Fibroblast of lung (primary cell): ENCODE measurements at regions not wholly inside any gene's neighbourhood (a gene's known extent, or its start where the extent isn't known, plus 50 kb on each side); places are given as distances from the start of the nearest gene placed in this dataset.

Experiments used
- CTCF ChIP-seq, 2 donors: IDR thresholded peaks in 1 of 2; conservative IDR thresholded peaks in 1 of 2; 1 replicate in 1 of 2; 2 replicates in 1 of 2; pipeline ENCODE4 v1.5.1; 2011 to 2012; ENCODE audit warnings: low read length in 2 of 2, control low read depth in 1 of 2, inconsistent platforms in 1 of 2, low read depth in 1 of 2, mild to moderate bottlenecking in 1 of 2
- EZH2 ChIP-seq: IDR thresholded peaks from 2 replicates; pipeline ENCODE4 v1.5.1; 2012; ENCODE audit warnings: low read length, control low read depth, mild to moderate bottlenecking; ENCODE audit errors: missing control alignments

GRCh38 chr21:27796106-27796505 lies 829.2 kb upstream of the ADAMTS5 start:
- TF ChIP-seq CTCF (conservative IDR thresholded peaks at IDR 0.05 in 1 of 2, IDR thresholded peaks at IDR 0.05 in 1 of 2; ENCODE audit: low read depth in 1 of 2, low read length in 2 of 2) (no peak), EZH2 (no peak)
